ENCODE measurements at regions not wholly inside any gene's neighbourhood (a gene's known extent, or its start where the extent isn't known, plus 50 kb on each side); places are given as distances from the start of the nearest gene placed in this dataset.
"Not testable (repeated sequence)": the region's sequence is repeated elsewhere in the genome, so short reads cannot be mapped to it uniquely, and the experiment has no call there.

- no peak for DNase-seq
These were observed 354.8 kb upstream of the TMEM132C start for GRCh38 chr12:127912035-127912665.

GRCh38 chr12:127923501-127923900 is 343.5 kb upstream of the TMEM132C start:
- no peak for DNase-seq

GRCh38 chr12:127925971-127926370 is 341.0 kb upstream of the TMEM132C start:
- no peak for DNase-seq

- no peak for DNase-seq
These were observed 338.8 kb upstream of the TMEM132C start for GRCh38 chr12:127928178-127928577.

GRCh38 chr12:127928615-127929571 is 338.1 kb upstream of the TMEM132C start:
- no peak for DNase-seq

- DNase-seq, result no peak
These were observed 336.8 kb upstream of the TMEM132C start for GRCh38 chr12:127930122-127930521.

- DNase-seq, result no peak
These were observed 332.6 kb upstream of the TMEM132C start for GRCh38 chr12:127934409-127934808.

GRCh38 chr12:127936463-127936862 is 330.5 kb upstream of the TMEM132C start:
- no peak for DNase-seq

- DNase-seq, result no peak
These were observed 325.6 kb upstream of the TMEM132C start for GRCh38 chr12:127941332-127941731.

GRCh38 chr12:127942981-127943380 is 324.0 kb upstream of the TMEM132C start:
- DNase-seq, result no peak

GRCh38 chr12:127943481-127944210 is 323.3 kb upstream of the TMEM132C start:
- DNase-seq, result no peak

- DNase-seq, result no peak
These were observed 322.6 kb upstream of the TMEM132C start for GRCh38 chr12:127944211-127944899.

- DNase-seq, result no peak
These were observed 309.8 kb upstream of the TMEM132C start for GRCh38 chr12:127957001-127957660.

- no peak for DNase-seq
These were observed 304.7 kb upstream of the TMEM132C start for GRCh38 chr12:127962303-127962702.

- no peak for DNase-seq
These were observed 303.0 kb upstream of the TMEM132C start for GRCh38 chr12:127963933-127964332.

GRCh38 chr12:127964717-127965116 is 302.3 kb upstream of the TMEM132C start:
- no peak for DNase-seq

- no peak for DNase-seq
These were observed 300.6 kb upstream of the TMEM132C start for GRCh38 chr12:127966331-127966730.

- no peak for DNase-seq
These were observed 296.5 kb upstream of the TMEM132C start for GRCh38 chr12:127970491-127970890.

- no peak for DNase-seq
These were observed 286.4 kb upstream of the TMEM132C start for GRCh38 chr12:127980585-127980984.

- DNase-seq, result no peak
These were observed 285.1 kb upstream of the TMEM132C start for GRCh38 chr12:127981875-127982274.

GRCh38 chr12:127983213-127983791 is 283.7 kb upstream of the TMEM132C start:
- DNase-seq, result not testable (repeated sequence)

Data from stimulated activated CD8-positive, alpha-beta memory T cell treated with anti-CD3 and anti-CD28 coated beads, Interleukin-4, amount 100 ng/mL, for 48 hours (primary cell).